ENCODE measurements at regions not wholly inside any gene's neighbourhood (a gene's known extent, or its start where the extent isn't known, plus 50 kb on each side); places are given as distances from the start of the nearest gene placed in this dataset.

DNA sequence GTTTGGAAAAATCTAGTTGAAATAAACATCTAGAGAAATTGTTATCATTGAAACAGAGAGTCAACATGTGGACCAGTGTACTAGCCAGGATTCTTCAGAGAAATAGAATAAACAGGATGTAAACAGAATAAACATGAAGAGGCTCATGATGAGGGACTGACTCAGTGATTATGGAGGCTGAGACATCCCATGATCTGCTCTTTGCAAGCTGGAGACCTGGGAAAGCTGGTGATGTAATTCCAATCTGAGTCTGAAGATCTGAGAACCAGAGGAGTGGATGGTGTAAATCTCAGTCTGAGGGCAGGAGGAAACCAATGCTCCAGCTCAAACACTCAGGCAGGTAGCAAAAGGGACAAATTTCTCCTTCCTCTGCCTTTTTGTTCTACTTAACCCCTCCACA, 62.9 kb upstream of the FAM180A start:
- H4K20me1 ChIP-seq (ENCODE audit: control insufficient read depth, insufficient read depth, low read depth, low read length): no peaks in the 10 kb centered on the region
- H3K9me2 ChIP-seq (replicated peaks; ENCODE audit: control insufficient read depth, low read length): no peaks in the 10 kb centered on the region
- peaks cover 27% of the 10 kb centered on the region; the same call in 1 of the 2 replicates for H3K27me3 ChIP-seq (ENCODE audit: control insufficient read depth, low read length)
- H3K36me3 ChIP-seq (ENCODE audit: control insufficient read depth, low read length): no peaks in the 10 kb centered on the region
- H3K79me2 ChIP-seq (ENCODE audit: control insufficient read depth, low read length): no peaks in the 10 kb centered on the region
- no peaks in the 10 kb centered on the region for H3K9me3 ChIP-seq (ENCODE audit: control insufficient read depth, insufficient read depth, low read length)
- no peaks in the 10 kb centered on the region for H3K4me1 ChIP-seq (ENCODE audit: control insufficient read depth, low read length)
- no peak overlapping the region for H3K27ac ChIP-seq (ENCODE audit: low read depth, low read length)
- no peaks in the 10 kb centered on the region for H3F3A ChIP-seq (ENCODE audit: control insufficient read depth, insufficient read depth)
- H3K4me2 ChIP-seq (ENCODE audit: low read length): no peak overlapping the region
- H3K4me3 ChIP-seq (ENCODE audit: low read length): no peak overlapping the region
- TF ChIP-seq EZH2phosphoT487 (IDR thresholded peaks at IDR 0.05; ENCODE audit: borderline replicate concordance, low read length): no peak
- TF ChIP-seq, protein P1, sequence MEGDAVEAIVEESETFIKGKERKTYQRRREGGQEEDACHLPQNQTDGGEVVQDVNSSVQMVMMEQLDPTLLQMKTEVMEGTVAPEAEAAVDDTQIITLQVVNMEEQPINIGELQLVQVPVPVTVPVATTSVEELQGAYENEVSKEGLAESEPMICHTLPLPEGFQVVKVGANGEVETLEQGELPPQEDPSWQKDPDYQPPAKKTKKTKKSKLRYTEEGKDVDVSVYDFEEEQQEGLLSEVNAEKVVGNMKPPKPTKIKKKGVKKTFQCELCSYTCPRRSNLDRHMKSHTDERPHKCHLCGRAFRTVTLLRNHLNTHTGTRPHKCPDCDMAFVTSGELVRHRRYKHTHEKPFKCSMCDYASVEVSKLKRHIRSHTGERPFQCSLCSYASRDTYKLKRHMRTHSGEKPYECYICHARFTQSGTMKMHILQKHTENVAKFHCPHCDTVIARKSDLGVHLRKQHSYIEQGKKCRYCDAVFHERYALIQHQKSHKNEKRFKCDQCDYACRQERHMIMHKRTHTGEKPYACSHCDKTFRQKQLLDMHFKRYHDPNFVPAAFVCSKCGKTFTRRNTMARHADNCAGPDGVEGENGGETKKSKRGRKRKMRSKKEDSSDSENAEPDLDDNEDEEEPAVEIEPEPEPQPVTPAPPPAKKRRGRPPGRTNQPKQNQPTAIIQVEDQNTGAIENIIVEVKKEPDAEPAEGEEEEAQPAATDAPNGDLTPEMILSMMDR (IDR thresholded peaks at IDR 0.05; ENCODE audit: low read depth, low read length, poor library complexity, severe bottlenecking): no peak

DNA sequence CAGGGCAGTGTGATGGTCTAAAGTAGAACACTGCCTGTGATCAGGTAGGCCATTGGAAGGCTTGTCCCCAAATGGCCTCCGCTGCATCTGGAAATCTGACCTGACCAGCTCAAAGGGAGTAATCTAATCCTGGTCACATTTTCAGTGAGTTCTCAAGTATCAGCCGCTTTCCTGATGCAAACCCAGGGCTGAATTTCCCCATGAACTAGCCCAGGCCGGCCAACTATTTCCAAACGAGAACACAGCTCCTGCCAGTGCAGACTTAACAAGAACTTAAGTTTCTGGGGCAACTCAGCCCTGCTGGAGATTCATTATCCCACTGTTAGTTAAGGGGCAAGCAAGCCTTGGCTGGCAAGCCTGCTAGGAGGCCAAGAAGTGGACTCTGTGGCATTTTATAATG, 59.6 kb upstream of the FAM180A start:
- Histone ChIP-seq H3K4me2 (ENCODE audit: low read length) (no peak overlapping the region), H3K4me1 (ENCODE audit: control insufficient read depth, low read length) (no peaks in the 10 kb centered on the region), H3K9me3 (ENCODE audit: control insufficient read depth, insufficient read depth, low read length) (no peaks in the 10 kb centered on the region), H3K36me3 (ENCODE audit: control insufficient read depth, low read length) (no peaks in the 10 kb centered on the region), H3K27ac (ENCODE audit: low read depth, low read length) (no peak overlapping the region), H3K27me3 (ENCODE audit: control insufficient read depth, low read length) (peaks cover 14% of the 10 kb centered on the region; the same call in 1 of the 2 replicates), H3K9me2 (replicated peaks; ENCODE audit: control insufficient read depth, low read length) (no peaks in the 10 kb centered on the region), H3K4me3 (ENCODE audit: low read length) (no peak overlapping the region), H4K20me1 (ENCODE audit: control insufficient read depth, insufficient read depth, low read depth, low read length) (no peaks in the 10 kb centered on the region), H3F3A (ENCODE audit: control insufficient read depth, insufficient read depth) (no peaks in the 10 kb centered on the region), H3K79me2 (ENCODE audit: control insufficient read depth, low read length) (no peaks in the 10 kb centered on the region)
- TF ChIP-seq, protein P1 (IDR thresholded peaks at IDR 0.05; ENCODE audit: low read depth, low read length, poor library complexity, severe bottlenecking): no peak
- no peak for TF ChIP-seq EZH2phosphoT487 (IDR thresholded peaks at IDR 0.05; ENCODE audit: borderline replicate concordance, low read length)

DNA sequence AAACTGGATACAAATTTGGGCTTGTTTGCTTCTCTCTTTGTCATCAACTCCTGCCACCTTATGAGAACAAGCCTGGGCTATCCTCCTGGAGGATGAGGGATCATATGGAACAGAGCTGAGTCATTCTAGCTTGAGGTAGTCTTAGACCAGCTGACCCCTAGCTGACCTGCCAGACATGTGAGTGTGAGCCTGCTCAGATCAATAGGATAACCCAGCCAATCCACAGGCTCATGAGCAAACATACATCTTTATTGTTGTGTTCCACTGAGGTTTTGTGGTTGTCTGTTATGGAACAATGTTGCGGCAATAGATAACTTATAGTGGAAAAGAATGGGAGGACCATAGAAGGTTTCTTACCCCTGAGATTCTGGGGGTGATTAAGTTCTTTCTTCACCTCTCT, 54.5 kb upstream of the FAM180A start:
- TF ChIP-seq, protein P1 (IDR thresholded peaks at IDR 0.05; ENCODE audit: low read depth, low read length, poor library complexity, severe bottlenecking): no peak
- no peak for TF ChIP-seq EZH2phosphoT487 (IDR thresholded peaks at IDR 0.05; ENCODE audit: borderline replicate concordance, low read length)
- Histone ChIP-seq H4K20me1 (ENCODE audit: control insufficient read depth, insufficient read depth, low read depth, low read length) (no peaks in the 10 kb centered on the region), H3K27me3 (ENCODE audit: control insufficient read depth, low read length) (peaks cover 26% of the 10 kb centered on the region), H3F3A (ENCODE audit: control insufficient read depth, insufficient read depth) (no peaks in the 10 kb centered on the region), H3K36me3 (ENCODE audit: control insufficient read depth, low read length) (no peaks in the 10 kb centered on the region), H3K9me2 (replicated peaks; ENCODE audit: control insufficient read depth, low read length) (no peaks in the 10 kb centered on the region), H3K4me2 (ENCODE audit: low read length) (no peak overlapping the region), H3K79me2 (ENCODE audit: control insufficient read depth, low read length) (no peaks in the 10 kb centered on the region), H3K4me3 (ENCODE audit: low read length) (no peak overlapping the region), H3K27ac (ENCODE audit: low read depth, low read length) (no peak overlapping the region), H3K9me3 (ENCODE audit: control insufficient read depth, insufficient read depth, low read length) (no peaks in the 10 kb centered on the region), H3K4me1 (ENCODE audit: control insufficient read depth, low read length) (no peaks in the 10 kb centered on the region)

DNA sequence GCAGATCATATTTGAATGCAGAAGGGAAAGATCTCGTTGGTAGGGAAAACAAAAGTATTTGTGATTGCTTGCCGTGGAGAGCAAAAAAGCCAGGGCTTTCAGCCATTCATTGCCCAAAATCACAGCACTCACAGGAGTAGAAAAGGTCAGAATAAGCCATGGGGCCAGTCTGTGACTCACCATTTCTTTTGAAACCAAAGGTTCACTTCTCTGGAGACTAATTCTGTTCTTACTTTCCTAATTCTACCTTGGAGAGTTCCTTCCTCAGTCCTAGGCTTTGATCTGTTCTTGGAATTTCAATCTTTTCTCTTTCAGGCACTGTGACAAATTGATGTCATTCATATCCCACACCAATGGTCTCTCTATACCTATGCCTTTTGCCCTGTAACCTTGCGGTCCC, 54.1 kb upstream of the FAM180A start:
- H3K9me3 ChIP-seq (ENCODE audit: control insufficient read depth, insufficient read depth, low read length): no peaks in the 10 kb centered on the region
- no peak overlapping the region for H3K4me2 ChIP-seq (ENCODE audit: low read length)

More for the DNA sequence above, 54.1 kb upstream of the FAM180A start:
- Histone ChIP-seq H3K4me3 (ENCODE audit: low read length) (no peak overlapping the region), H3K27me3 (ENCODE audit: control insufficient read depth, low read length) (peaks cover 27% of the 10 kb centered on the region), H3K27ac (ENCODE audit: low read depth, low read length) (no peak overlapping the region), H3K4me1 (ENCODE audit: control insufficient read depth, low read length) (no peaks in the 10 kb centered on the region), H3K79me2 (ENCODE audit: control insufficient read depth, low read length) (no peaks in the 10 kb centered on the region), H3F3A (ENCODE audit: control insufficient read depth, insufficient read depth) (no peaks in the 10 kb centered on the region), H3K36me3 (ENCODE audit: control insufficient read depth, low read length) (no peaks in the 10 kb centered on the region), H4K20me1 (ENCODE audit: control insufficient read depth, insufficient read depth, low read depth, low read length) (no peaks in the 10 kb centered on the region), H3K9me2 (replicated peaks; ENCODE audit: control insufficient read depth, low read length) (no peaks in the 10 kb centered on the region)
- TF ChIP-seq, protein P1 (IDR thresholded peaks at IDR 0.05; ENCODE audit: low read depth, low read length, poor library complexity, severe bottlenecking): no peak
- no peak for TF ChIP-seq EZH2phosphoT487 (IDR thresholded peaks at IDR 0.05; ENCODE audit: borderline replicate concordance, low read length)
